Jurkat, Clone E6-1 (cell line): ENCODE measurements at regions not wholly inside any gene's neighbourhood (a gene's known extent, or its start where the extent isn't known, plus 50 kb on each side); places are given as distances from the start of the nearest gene placed in this dataset.

ENCODE experiments used
- DNase-seq: peaks from one replicate; pipeline ENCODE4 v3.0.0-alpha.2; 2011; ENCODE audit warnings: low read depth, low spot score
- H3K4me3 ChIP-seq: 2 replicates; pipeline ENCODE4 v1.5.1; 2011; ENCODE audit warnings: mild to moderate bottlenecking, low read length, control low read depth, moderate library complexity

GRCh38 chr12:91397866-91398532, 215.4 kb upstream of the DCN start:
- no peak for DNase-seq
- no peak overlapping the region for H3K4me3 ChIP-seq

- DNase-seq, result no peak
- no peak overlapping the region for H3K4me3 ChIP-seq
Observed at GRCh38 chr12:91396293-91396692, 213.7 kb upstream of the DCN start.

DNA sequence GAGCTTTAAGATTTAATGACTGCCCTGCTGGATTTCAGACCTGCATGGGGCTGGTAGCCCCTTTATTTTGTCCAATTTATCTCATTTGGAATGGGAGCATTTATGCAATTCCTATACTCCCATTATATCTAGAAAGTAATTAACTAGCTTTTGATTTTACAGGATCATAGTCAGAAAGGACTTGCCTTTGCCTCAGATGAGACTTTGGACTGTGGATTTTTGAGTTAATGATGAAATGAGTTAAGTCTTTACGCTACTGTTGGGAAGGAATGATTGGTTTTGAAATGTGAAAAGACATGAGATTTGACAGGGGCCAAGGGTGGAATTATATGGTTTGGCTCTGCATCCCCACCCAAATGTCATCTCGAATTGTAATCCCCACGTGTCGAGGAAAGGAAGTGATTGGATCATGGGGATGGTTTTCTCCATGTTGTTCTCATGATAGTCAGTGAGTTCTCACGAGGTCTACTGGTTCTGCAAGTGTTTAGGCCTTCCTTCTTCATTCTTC, 213.1 kb upstream of the DCN start:
- no peak for DNase-seq
- no peak overlapping the region for H3K4me3 ChIP-seq

DNA sequence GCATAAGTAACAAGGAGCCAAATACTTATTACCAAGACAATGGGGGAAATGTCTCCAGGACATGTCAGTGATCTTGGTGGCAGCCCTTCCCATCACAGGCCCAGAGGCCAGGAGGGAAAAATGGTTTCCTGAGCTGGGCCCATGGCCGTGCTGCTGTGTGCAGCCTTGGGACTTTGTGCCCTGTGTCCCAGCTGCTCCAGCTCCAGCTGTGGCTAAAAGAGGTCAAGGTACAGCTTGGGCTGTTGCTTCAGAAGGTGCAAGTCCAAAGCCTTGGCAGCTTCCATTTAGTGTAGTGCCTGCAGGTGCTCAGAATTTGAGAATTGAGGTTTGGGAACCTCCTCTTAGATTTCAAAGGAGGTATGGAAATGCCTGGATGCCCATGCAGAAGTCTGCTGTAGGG, 212.3 kb upstream of the DCN start:
- no peak for DNase-seq
- no peak overlapping the region for H3K4me3 ChIP-seq

GRCh38 chr12:91388573-91388972, 206.0 kb upstream of the DCN start:
- DNase-seq, result no peak
- no peak overlapping the region for H3K4me3 ChIP-seq

- no peak overlapping the region for H3K4me3 ChIP-seq
Observed at GRCh38 chr12:91387461-91388134, 205.0 kb upstream of the DCN start.

DNA sequence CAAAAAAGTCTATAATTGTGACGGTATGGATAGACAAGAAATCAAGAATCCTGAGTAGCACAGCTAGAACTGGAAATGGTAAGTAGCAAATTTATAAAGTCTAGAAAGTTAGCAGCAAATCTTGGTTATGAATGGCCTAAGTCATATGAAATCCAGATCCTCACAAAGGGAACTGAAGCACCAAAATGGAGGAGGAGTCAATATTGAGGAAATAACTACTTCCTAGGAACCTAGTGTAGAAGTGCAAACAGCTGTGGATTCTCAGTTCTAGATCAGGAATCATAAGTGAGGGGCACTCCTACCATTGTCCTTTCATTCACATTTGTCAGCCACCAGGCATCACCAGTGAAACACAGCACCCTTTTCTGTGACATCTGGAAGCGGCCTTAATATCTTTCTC, 202.2 kb upstream of the DCN start:
- DNase-seq, result no peak
- H3K4me3 ChIP-seq, result no peak overlapping the region

More at GRCh38 chr12:91387461-91388134, 205.0 kb upstream of the DCN start:
- DNase-seq, result no peak

- H3K4me3 ChIP-seq, result no peak overlapping the region
- no peak for DNase-seq
Observed at GRCh38 chr12:91384366-91384765, 201.7 kb upstream of the DCN start.

DNA sequence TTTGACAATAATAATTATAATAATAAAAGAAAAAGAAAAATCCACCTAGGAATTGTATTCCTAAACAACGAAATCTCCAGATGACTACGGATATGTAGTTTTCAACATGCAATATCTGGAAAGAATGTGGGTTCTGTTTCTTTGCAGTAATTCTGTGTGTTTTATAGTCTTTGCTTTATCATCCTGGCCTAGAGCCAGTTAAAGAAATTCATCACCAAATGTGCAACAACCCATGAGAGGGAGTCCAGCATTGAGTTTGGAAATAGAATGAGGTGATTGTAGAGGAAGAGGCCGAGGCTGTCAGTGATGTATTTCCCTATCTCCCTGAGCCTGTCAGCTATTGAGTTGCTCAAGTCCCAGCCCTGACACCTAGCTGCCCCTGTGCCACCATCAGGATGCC, 200.5 kb upstream of the DCN start:
- no peak for DNase-seq
- no peak overlapping the region for H3K4me3 ChIP-seq

DNA sequence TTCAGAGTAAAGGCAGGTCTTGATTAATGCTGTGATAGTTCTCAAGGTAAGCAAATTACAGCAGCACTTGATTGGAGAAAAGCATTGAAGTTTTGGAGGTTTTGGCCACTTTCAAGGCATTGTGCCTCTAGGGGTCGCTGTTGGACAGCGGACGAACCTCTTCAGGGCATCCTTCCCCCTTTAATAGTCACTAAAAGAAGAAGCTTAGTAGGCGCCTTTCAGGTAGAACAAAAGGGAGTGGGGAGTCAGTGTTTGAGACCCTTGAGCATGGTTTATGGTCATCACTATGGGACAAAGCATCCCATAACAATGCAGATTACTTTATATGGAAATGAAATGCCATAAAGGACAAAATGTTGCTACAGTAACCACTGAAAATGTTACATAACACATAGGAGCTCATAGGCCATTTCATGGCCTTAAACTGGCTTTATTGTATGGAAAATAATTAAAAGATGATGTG, 199.5 kb upstream of the DCN start:
- no peak overlapping the region for H3K4me3 ChIP-seq
- peak; percentile 56 for DNase-seq

DNA sequence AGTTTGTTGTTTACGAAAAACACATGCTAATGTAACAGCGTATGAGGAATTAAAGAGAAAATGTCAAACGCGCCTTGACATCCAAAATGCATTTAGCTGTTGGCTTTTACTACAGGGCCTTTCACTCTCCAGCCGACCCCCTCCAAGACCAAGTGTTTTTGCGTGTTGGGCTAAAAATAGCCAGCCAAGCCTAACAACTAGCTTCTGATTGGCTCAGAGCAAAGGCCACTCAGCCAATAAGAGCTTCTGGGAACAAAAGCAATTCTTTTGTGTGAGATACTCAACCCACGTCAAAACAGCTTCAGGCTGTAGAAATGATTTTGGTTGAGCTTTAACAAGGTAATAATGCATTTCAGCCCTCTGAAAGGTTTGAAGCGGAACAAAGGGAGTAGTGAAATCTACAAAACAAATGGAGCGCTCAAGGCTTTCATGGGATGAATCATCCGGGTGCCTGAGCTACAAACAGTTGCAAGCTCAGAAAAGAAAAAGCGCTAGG, 198.7 kb upstream of the DCN start:
- H3K4me3 ChIP-seq, result no peak overlapping the region
- DNase-seq, result no peak

DNA sequence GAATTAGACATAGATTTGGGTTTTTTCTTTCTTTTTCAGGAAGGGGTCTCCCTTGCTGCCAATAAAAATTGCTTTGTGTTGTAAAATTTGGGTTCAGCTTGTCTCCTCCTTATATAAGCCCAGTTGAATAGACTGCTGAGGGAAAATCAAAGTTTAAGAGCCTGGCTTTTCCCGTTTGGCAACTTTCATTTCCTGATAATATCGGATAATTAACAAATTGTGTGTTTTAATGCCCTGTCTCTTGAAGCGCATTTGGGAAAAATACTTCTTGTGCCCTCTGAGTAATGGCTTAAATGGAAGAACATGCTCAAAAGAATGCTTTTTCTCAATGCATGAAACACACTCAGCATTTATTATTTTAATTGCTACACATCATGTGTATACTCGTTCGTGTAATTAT, 198.0 kb upstream of the DCN start:
- no peak overlapping the region for H3K4me3 ChIP-seq
- no peak for DNase-seq

- H3K4me3 ChIP-seq, result no peak overlapping the region
- DNase-seq, result no peak
Observed at GRCh38 chr12:91379051-91379775, 196.6 kb upstream of the DCN start.

GRCh38 chr12:91377436-91377835, 194.8 kb upstream of the DCN start:
- no peak overlapping the region for H3K4me3 ChIP-seq
- DNase-seq, result no peak

DNA sequence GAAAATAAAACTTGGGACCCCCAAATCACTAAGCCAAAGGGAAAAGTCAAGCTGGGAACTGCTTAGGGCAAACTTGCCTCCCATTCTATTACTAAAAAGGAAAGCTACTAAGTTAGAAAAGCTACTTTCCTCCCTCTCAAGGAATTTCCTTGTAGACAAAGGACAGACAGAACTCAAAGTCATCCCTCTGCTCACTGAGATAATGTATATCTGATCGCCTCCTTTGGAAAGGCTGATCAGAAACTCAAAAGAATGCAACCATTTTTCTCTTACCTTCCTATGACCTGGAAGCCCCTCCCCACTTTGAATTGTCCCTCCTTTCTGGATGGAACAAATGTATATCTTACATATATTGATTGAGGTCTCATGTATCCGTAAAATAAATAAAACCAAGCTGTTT, 190.5 kb upstream of the DCN start:
- H3K4me3 ChIP-seq, result no peak overlapping the region
- no peak for DNase-seq

DNA sequence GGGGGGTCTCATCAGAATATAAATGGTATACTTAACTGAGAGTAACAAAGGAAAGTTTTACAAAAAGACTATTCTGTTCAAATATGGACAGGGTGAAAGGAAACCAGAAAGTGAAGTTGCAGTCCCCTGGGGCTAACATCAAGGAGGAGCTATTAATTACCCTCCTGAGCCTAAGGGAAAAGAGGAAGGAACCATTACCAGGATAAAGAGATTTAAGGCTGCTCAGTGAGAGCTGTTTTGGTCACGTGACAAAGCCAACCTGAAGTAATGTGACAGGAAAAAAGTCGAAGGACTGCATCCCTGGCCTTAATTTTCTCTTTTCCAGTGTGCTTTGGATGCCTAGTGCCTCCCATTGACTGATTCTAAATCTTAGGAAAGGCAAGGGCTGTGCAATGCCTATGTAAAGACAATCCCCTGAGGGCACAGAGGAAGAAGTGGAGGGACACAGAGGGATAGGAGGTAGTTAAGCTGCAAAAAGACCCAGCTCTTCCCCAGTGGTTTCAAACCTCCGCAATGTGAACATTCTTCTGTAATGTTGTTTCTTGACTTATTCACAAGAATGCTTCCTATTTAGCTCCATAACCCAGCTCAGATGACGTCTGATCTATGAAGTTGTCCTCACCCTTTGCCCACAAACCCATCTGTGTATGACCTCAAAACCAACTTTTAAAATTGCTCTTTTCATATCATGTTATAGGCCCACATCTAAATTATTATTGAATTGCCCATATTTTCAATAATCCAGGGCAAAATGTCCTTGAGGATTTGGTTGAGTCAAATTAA, 187.7 kb upstream of the DCN start:
- H3K4me3 ChIP-seq, result no peak overlapping the region
- no peak for DNase-seq

GRCh38 chr12:91368613-91369012, 186.0 kb upstream of the DCN start:
- no peak overlapping the region for H3K4me3 ChIP-seq
- DNase-seq, result no peak

DNA sequence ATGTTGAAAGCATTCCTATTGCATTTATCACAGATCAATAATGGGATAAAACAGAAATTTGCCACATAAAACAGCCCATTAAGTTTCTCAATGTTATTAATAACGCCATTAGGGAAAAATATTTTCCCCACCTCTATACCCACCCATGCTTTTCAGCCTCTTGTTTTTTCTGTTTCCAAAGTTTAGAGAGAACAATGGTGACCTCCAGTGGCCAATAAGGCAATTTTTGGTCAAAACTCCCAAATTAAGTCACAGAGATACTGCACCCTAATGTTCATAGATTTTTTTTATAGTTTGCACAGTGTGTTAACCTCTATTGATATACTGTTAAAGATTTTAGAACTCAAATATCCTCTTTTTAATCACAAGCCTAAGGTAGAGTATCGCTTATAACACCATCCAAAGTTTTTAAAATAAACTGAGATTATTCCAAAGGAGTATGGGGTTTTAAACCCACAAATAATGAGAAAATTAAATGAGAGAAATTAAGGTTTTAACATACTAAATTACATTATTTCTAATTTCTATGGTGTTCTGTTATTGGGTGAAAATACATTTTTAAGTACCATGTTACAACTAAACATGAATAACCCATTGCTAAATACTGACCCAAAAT, 184.7 kb upstream of the DCN start:
- no peak overlapping the region for H3K4me3 ChIP-seq
- peak; percentile 3 for DNase-seq
